ENCODE measurements at regions not wholly inside any gene's neighbourhood (a gene's known extent, or its start where the extent isn't known, plus 50 kb on each side); places are given as distances from the start of the nearest gene placed in this dataset.

GRCh38 chr22:27610863-27611786 is 190.4 kb downstream of the MN1 start:
- Histone ChIP-seq H3K9me3 (no peaks in the 10 kb centered on the region), H3K4me3 (no peak overlapping the region), H3K4me1 (peaks cover 5% of the 10 kb centered on the region), H3K36me3 (no peaks in the 10 kb centered on the region), H3K27me3 (peaks cover 26% of the 10 kb centered on the region), H3K27ac (no peak overlapping the region)
- TF ChIP-seq, protein P1, sequence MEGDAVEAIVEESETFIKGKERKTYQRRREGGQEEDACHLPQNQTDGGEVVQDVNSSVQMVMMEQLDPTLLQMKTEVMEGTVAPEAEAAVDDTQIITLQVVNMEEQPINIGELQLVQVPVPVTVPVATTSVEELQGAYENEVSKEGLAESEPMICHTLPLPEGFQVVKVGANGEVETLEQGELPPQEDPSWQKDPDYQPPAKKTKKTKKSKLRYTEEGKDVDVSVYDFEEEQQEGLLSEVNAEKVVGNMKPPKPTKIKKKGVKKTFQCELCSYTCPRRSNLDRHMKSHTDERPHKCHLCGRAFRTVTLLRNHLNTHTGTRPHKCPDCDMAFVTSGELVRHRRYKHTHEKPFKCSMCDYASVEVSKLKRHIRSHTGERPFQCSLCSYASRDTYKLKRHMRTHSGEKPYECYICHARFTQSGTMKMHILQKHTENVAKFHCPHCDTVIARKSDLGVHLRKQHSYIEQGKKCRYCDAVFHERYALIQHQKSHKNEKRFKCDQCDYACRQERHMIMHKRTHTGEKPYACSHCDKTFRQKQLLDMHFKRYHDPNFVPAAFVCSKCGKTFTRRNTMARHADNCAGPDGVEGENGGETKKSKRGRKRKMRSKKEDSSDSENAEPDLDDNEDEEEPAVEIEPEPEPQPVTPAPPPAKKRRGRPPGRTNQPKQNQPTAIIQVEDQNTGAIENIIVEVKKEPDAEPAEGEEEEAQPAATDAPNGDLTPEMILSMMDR (IDR thresholded peaks at IDR 0.05): no peak
- DNase-seq: no peak
- intact Hi-C loops (cut with DNase I): no loop called here
- ATAC-seq: no peak

DNA sequence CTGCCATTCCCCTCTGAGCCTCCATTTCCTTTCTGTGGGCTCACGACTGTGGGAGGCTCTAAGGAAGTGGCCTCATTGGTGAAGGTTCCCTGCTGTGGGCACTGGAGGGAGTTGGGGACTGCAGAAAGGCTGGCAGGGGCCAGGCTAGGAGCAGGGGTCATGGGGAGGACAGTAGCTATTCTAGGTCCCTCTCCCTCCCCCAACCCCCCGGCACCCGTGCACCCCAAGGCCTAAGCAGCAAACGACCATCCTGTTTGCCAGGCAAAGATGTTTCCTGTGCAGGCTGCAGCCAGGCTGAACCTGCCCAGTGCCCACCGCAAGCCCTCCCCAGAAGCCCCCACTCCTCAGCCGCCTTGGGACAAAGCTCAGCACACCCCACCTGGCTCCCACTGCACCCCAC is 189.4 kb downstream of the MN1 start:
- H3K4me1 ChIP-seq: peaks cover 5% of the 10 kb centered on the region
- DNase-seq (no peak), ATAC-seq (no peak)
- peaks cover 26% of the 10 kb centered on the region for H3K27me3 ChIP-seq
- H3K27ac ChIP-seq: no peak overlapping the region
- no peak overlapping the region for H3K4me3 ChIP-seq
- no peaks in the 10 kb centered on the region for H3K9me3 ChIP-seq
- TF ChIP-seq, protein P1 (IDR thresholded peaks at IDR 0.05): no peak
- intact Hi-C loops (cut with DNase I): no loop called here
- H3K36me3 ChIP-seq: no peaks in the 10 kb centered on the region

DNA sequence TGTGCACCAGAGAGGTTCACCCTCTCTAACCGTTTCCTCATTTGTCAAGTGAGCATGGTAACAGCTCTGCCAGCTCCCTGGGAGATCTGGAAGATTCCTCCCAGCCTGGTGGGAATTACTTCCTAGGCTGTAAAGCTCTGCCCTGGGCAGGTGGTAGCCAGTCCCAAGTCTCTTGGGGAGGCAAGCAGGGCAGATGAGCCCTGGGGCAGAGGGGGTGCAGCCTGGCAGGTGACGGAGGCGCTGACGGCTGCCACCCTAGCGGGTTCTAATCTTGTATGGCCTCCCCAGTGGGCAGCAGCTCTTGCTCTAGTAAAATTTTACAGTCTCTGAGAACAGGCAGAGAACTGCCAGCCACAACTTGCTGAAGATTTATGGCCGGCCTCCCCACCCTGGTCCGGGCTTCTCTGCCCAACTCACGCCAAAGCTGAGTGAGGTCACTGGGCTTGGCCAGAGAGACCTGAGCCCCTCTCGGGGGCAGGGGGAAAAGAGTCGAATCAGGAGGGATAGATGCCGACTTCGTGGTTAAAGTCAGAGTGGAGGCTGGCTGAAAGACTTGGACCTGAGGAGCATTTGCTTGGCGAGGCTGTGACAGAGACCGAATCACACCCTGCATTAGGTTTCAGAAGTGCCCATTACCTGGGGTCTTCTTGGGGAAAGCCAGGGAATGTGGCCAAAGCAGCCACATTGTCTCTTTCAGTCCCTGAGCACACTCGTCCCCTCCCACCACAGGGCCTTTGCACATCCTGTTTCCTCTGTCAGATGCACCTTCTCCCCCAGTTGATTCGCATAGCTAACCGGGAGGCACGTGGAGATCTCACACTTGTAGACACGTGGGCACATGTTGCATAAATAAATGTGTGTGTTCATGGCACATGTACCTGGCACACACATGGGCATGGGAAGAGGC is 188.2 kb downstream of the MN1 start:
- no peak overlapping the region for H3K27ac ChIP-seq
- peaks cover 5% of the 10 kb centered on the region for H3K4me1 ChIP-seq
- no peak overlapping the region for H3K4me3 ChIP-seq
- peaks cover 26% of the 10 kb centered on the region for H3K27me3 ChIP-seq
- DNase-seq: no peak
- H3K36me3 ChIP-seq: no peaks in the 10 kb centered on the region
- ATAC-seq: no peak
- H3K9me3 ChIP-seq: no peaks in the 10 kb centered on the region
- intact Hi-C loops (cut with DNase I): no loop called here
- TF ChIP-seq, protein P1 (IDR thresholded peaks at IDR 0.05): no peak

DNA sequence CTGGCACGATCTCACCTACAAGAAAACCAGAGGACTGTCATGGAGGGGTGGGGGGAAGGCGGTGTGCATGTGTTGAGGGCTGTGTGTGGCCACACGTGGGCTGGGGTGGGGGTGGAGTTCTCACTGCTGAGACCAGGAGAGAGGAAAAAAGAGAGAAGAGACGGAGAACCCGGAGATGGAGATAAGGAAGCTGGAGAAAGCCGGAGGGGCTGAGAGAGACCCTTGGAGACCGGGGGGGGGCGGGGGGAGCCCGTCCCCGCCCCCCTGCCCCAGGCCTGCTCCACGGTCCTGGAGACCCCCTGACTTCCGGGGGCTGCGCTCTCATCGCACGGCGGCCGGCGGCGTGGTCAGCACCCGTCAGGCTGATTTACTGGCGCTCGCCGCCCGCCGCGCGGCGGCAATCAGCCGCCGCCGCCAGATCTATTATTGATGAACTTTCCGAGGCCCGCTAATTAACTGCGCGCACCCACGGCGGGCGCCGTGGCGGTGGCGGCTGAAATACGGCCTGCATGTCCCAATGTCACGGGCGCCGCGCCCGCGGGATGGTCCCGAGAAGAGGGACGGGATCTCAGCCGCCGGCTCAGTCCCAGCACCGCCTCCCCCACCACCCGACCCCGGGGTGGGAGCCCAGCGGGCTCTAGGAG is 187.4 kb downstream of the MN1 start:
- intact Hi-C loops (cut with DNase I): no loop called here
- Histone ChIP-seq H3K4me1 (peaks cover 5% of the 10 kb centered on the region), H3K9me3 (no peaks in the 10 kb centered on the region), H3K27ac (no peak overlapping the region), H3K4me3 (peak overlapping the region; percentile 21), H3K36me3 (no peaks in the 10 kb centered on the region), H3K27me3 (peaks cover 26% of the 10 kb centered on the region)
- ATAC-seq (no peak), DNase-seq (no peak)
- TF ChIP-seq, protein P1 (IDR thresholded peaks at IDR 0.05): no peak

DNA sequence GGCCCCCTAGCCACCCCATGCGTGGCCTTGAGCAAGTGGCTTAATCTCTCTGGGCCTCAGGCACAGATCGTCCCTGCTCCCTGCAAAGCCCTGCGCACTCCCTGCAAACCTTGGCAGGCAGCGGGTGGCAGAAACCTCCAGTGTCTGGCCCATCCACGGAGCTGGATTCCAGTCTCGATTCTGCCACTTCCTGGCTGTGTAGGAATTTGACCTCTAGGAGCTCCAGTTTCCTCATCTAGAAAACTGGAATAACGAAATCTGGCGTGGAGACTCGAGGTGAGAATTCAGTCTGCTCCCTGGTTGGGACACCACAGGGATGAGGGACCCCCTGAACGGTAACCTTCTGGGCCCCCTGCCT is 186.9 kb downstream of the MN1 start:
- Histone ChIP-seq H3K4me3 (peak overlapping the region; percentile 21), H3K4me1 (peaks cover 5% of the 10 kb centered on the region), H3K27ac (no peak overlapping the region), H3K36me3 (no peaks in the 10 kb centered on the region), H3K27me3 (peaks cover 26% of the 10 kb centered on the region), H3K9me3 (no peaks in the 10 kb centered on the region)
- DNase-seq (no peak), ATAC-seq (no peak)
- TF ChIP-seq, protein P1 (IDR thresholded peaks at IDR 0.05): no peak
- intact Hi-C loops (cut with DNase I): no loop called here
